ENCODE measurements at regions not wholly inside any gene's neighbourhood (a gene's known extent, or its start where the extent isn't known, plus 50 kb on each side); places are given as distances from the start of the nearest gene placed in this dataset.

GRCh38 chr14:48974994-48975393 is 611.2 kb downstream of the RPS29 start:
- TF ChIP-seq, protein P1, sequence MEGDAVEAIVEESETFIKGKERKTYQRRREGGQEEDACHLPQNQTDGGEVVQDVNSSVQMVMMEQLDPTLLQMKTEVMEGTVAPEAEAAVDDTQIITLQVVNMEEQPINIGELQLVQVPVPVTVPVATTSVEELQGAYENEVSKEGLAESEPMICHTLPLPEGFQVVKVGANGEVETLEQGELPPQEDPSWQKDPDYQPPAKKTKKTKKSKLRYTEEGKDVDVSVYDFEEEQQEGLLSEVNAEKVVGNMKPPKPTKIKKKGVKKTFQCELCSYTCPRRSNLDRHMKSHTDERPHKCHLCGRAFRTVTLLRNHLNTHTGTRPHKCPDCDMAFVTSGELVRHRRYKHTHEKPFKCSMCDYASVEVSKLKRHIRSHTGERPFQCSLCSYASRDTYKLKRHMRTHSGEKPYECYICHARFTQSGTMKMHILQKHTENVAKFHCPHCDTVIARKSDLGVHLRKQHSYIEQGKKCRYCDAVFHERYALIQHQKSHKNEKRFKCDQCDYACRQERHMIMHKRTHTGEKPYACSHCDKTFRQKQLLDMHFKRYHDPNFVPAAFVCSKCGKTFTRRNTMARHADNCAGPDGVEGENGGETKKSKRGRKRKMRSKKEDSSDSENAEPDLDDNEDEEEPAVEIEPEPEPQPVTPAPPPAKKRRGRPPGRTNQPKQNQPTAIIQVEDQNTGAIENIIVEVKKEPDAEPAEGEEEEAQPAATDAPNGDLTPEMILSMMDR (IDR thresholded peaks at IDR 0.05): no peak
- no peak for TF ChIP-seq POLR2AphosphoS5 (IDR thresholded peaks at IDR 0.05)
